Gastrocnemius medialis (tissue), 4 donors: ENCODE measurements at regions not wholly inside any gene's neighbourhood (a gene's known extent, or its start where the extent isn't known, plus 50 kb on each side); places are given as distances from the start of the nearest gene placed in this dataset.

ENCODE experiments used
- ATAC-seq, 2 donors: fragments of 150-250 bp; one replicate each; pipeline ENCODE4 v1.9.1; 2016
- DNase-seq, 2 donors: peaks; one replicate each; pipeline ENCODE4 v3.0.0-alpha.2; 2019
- H3K27ac ChIP-seq, 4 donors: fragments of 200-600 bp; sonication (generic); 1 replicate in 1 of 4; 2 replicates in 3 of 4; pipeline ENCODE4 v1.5.1; 2016 to 2018; ENCODE audit warnings: mild to moderate bottlenecking in 2 of 4, moderate library complexity in 1 of 4
- H3K27me3 ChIP-seq, 3 donors: fragments of 200-600 bp; sonication (generic) in 2 of 3; 1 replicate in 1 of 3; 2 replicates in 2 of 3; pipeline versions ENCODE4 v1.5.1 to v1.6.0; 2016 to 2019; ENCODE audit warnings: mild to moderate bottlenecking in 1 of 3, moderate library complexity in 1 of 3
- H3K36me3 ChIP-seq, 2 donors: fragments of 200-600 bp; sonication (generic) in 1 of 2; one replicate each; pipeline ENCODE4 v1.5.1; 2017 to 2018
- H3K4me1 ChIP-seq, 2 donors: fragments of 200-600 bp; sonication (generic) in 1 of 2; one replicate each; pipeline ENCODE4 v1.5.1; 2016 to 2017; ENCODE audit warnings: mild to moderate bottlenecking in 2 of 2
- H3K4me3 ChIP-seq, 4 donors: fragments of 200-600 bp; sonication (generic) in 3 of 4; 1 replicate in 1 of 4; 2 replicates in 3 of 4; pipeline ENCODE4 v1.5.1; 2016 to 2019; ENCODE audit warnings: mild to moderate bottlenecking in 2 of 4
- H3K9me3 ChIP-seq, 3 donors: fragments of 200-600 bp; sonication (generic) in 2 of 3; 1 replicate in 1 of 3; 2 replicates in 2 of 3; pipeline ENCODE4 v1.5.1; 2016 to 2019
- POLR2A ChIP-seq, 2 donors: fragments of 450-650 bp; IDR thresholded peaks; one replicate each; pipeline ENCODE4 v1.6.1; 2017; ENCODE audit warnings: antibody characterized with exemption in 2 of 2, mild to moderate bottlenecking in 2 of 2, moderate library complexity in 2 of 2
- in situ Hi-C, 4 donors: fragments of 200-750 bp; cut with MboI; loops; one replicate each; pipeline versions ENCODE4 v1.15.0 to v1.8.0; 2017; ENCODE audit warnings: low sequenced_read_pairs in 4 of 4
- intact Hi-C: fragments of 100-400 bp; cut with DNase I; formaldehyde crosslinking; loops from one replicate; pipeline ENCODE4 v1.15.1; 2023; ENCODE audit warnings: low total_unique reads
- TF ChIP-seq, protein P1 (sequence below), 5 experiments: fragments of 450-650 bp in 3 of 5; fragments of 200-600 bp in 2 of 5; sonication (generic) in 2 of 5; IDR thresholded peaks in 4 of 5; conservative IDR thresholded peaks in 1 of 5; 1 replicate in 4 of 5; 2 replicates in 1 of 5; pipeline ENCODE4 v1.5.1; 2016 to 2019; ENCODE audit warnings: antibody characterized with exemption in 5 of 5, mild to moderate bottlenecking in 3 of 5, moderate library complexity in 3 of 5

- Histone ChIP-seq H3K4me1 (no peaks in the 10 kb centered on the region), H3K4me3 (no peak overlapping the region), H3K27ac (no peak overlapping the region), H3K36me3 (no peaks in the 10 kb centered on the region), H3K27me3 (no peaks in the 10 kb centered on the region), H3K9me3 (peaks cover 0 to under 1% (median 0%) of the 10 kb centered on the region in 3 donors)
- in situ Hi-C loops (no loop called here), intact Hi-C loops (no loop called here)
- TF ChIP-seq, protein P1, sequence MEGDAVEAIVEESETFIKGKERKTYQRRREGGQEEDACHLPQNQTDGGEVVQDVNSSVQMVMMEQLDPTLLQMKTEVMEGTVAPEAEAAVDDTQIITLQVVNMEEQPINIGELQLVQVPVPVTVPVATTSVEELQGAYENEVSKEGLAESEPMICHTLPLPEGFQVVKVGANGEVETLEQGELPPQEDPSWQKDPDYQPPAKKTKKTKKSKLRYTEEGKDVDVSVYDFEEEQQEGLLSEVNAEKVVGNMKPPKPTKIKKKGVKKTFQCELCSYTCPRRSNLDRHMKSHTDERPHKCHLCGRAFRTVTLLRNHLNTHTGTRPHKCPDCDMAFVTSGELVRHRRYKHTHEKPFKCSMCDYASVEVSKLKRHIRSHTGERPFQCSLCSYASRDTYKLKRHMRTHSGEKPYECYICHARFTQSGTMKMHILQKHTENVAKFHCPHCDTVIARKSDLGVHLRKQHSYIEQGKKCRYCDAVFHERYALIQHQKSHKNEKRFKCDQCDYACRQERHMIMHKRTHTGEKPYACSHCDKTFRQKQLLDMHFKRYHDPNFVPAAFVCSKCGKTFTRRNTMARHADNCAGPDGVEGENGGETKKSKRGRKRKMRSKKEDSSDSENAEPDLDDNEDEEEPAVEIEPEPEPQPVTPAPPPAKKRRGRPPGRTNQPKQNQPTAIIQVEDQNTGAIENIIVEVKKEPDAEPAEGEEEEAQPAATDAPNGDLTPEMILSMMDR (IDR thresholded peaks at IDR 0.05 in 4 of 5, conservative IDR thresholded peaks at IDR 0.05 in 1 of 5): no peak
- no peak for TF ChIP-seq POLR2A (IDR thresholded peaks at IDR 0.05)
- ATAC-seq: no peak
- no peak for DNase-seq
Measured at GRCh38 chr7:52705768-52706167, 329.7 kb upstream of the POM121L12 start.

- DNase-seq: no peak
- intact Hi-C loops (no loop called here), in situ Hi-C loops (no loop called here)
- no peak overlapping the region for H3K4me3 ChIP-seq
- no peaks in the 10 kb centered on the region for H3K27me3 ChIP-seq
- no peak for TF ChIP-seq POLR2A (IDR thresholded peaks at IDR 0.05)
- TF ChIP-seq, protein P1 (IDR thresholded peaks at IDR 0.05 in 4 of 5, conservative IDR thresholded peaks at IDR 0.05 in 1 of 5): no peak
- no peak for ATAC-seq
- H3K9me3 ChIP-seq: no peaks in the 10 kb centered on the region
- H3K27ac ChIP-seq: no peak overlapping the region
- H3K4me1 ChIP-seq: no peaks in the 10 kb centered on the region
- no peaks in the 10 kb centered on the region for H3K36me3 ChIP-seq
Measured at GRCh38 chr7:52700349-52700748, 335.1 kb upstream of the POM121L12 start.

DNA sequence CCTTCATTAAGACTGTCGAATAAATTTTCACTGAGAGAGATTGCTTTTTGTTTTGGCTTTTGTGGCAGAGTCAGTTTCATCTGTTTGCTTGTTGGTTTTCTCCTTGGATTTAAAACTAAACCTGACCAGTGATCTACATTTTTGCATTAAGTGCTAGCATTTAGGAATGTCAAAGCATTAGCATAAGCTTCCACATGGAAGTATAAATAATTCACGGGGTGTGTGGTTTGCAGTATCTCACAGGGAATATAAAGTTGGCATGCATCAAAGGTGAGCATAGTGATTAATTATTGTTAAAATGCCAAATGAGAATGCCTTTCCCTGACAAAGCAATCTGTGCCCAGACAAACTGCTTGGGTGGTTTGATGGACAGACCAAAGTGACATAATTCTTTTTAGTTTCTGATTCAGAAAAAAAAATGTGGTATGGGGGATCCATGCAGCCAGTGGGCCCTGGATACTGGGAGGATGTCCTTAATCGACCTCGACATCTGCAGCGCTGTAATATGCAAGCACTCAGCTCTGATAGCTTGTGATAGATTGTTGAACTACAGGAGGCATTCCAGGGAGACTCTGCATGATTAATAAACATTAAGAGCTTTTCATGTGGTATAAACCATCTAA is 339.3 kb upstream of the POM121L12 start:
- H3K4me1 ChIP-seq: no peaks in the 10 kb centered on the region
- in situ Hi-C loops (no loop called here), intact Hi-C loops (no loop called here)

GRCh38 chr7:52691257-52691656 is 344.2 kb upstream of the POM121L12 start:
- Histone ChIP-seq H3K27me3 (no peaks in the 10 kb centered on the region), H3K9me3 (no peaks in the 10 kb centered on the region), H3K4me3 (no peak overlapping the region), H3K27ac (no peak overlapping the region), H3K36me3 (no peaks in the 10 kb centered on the region), H3K4me1 (no peaks in the 10 kb centered on the region)
- no peak for DNase-seq
- no peak for TF ChIP-seq POLR2A (IDR thresholded peaks at IDR 0.05)
- in situ Hi-C loops: no loop called here
- no peak for ATAC-seq
- intact Hi-C loops: no loop called here

More for the DNA sequence above, 339.3 kb upstream of the POM121L12 start:
- Histone ChIP-seq H3K36me3 (no peaks in the 10 kb centered on the region), H3K4me3 (no peak overlapping the region), H3K9me3 (no peaks in the 10 kb centered on the region), H3K27me3 (no peaks in the 10 kb centered on the region), H3K27ac (no peak overlapping the region)
- TF ChIP-seq, protein P1 (IDR thresholded peaks at IDR 0.05 in 4 of 5, conservative IDR thresholded peaks at IDR 0.05 in 1 of 5): no peak
- no peak for TF ChIP-seq POLR2A (IDR thresholded peaks at IDR 0.05)
- DNase-seq (no peak), ATAC-seq (no peak)

GRCh38 chr7:52689912-52690311 is 345.5 kb upstream of the POM121L12 start:
- H3K4me1 ChIP-seq: no peaks in the 10 kb centered on the region
- no peaks in the 10 kb centered on the region for H3K27me3 ChIP-seq
- in situ Hi-C loops: no loop called here
- no peak overlapping the region for H3K27ac ChIP-seq
- ATAC-seq: no peak
- TF ChIP-seq, protein P1 (IDR thresholded peaks at IDR 0.05 in 4 of 5, conservative IDR thresholded peaks at IDR 0.05 in 1 of 5): no peak
- no peak for DNase-seq
- H3K36me3 ChIP-seq: no peaks in the 10 kb centered on the region
- no peaks in the 10 kb centered on the region for H3K9me3 ChIP-seq
- H3K4me3 ChIP-seq: no peak overlapping the region
- intact Hi-C loops: no loop called here
